Stimulated activated effector memory CD8-positive, alpha-beta T cell treated with anti-CD3 and anti-CD28 coated beads, Interleukin-12 subunit alpha, Interleukin-12 subunit beta, amount 100 ng/mL, for 72 hours (primary cell): ENCODE measurements at regions not wholly inside any gene's neighbourhood (a gene's known extent, or its start where the extent isn't known, plus 50 kb on each side); places are given as distances from the start of the nearest gene placed in this dataset.

Experiments used
- ATAC-seq: fragments of 150-1000 bp; cut with Tn5 transposase; 2 replicates; pipeline ENCODE4 v1.10.0; 2021
- DNase-seq, 2 donors: peaks; one replicate each; pipeline ENCODE4 v3.0.0; 2021 to 2022; ENCODE audit warnings: low spot score in 2 of 2
- H3K27ac Mint-ChIP-seq: one replicate; pipeline ENCODE4 v1.8.0; 2022; ENCODE audit warnings: mild to moderate bottlenecking, mixed read lengths
- H3K36me3 Mint-ChIP-seq: one replicate; pipeline ENCODE4 v1.8.0; 2022; ENCODE audit warnings: mild to moderate bottlenecking, mixed read lengths
- H3K4me1 Mint-ChIP-seq: one replicate; pipeline ENCODE4 v1.8.0; 2022; ENCODE audit warnings: mixed read lengths
- H3K4me3 Mint-ChIP-seq: one replicate; pipeline ENCODE4 v1.8.0; 2022; ENCODE audit warnings: mild to moderate bottlenecking, mixed read lengths
- H3K9me3 Mint-ChIP-seq: one replicate; pipeline ENCODE4 v1.8.0; 2022; ENCODE audit warnings: mixed read lengths

GRCh38 chr22:48456449-48456848 lies 1371.2 kb downstream of the BRD1 start:
- H3K27ac Mint-ChIP-seq: no peak overlapping the region
- no peaks in the 10 kb centered on the region for H3K36me3 Mint-ChIP-seq
- no peak overlapping the region for H3K4me3 Mint-ChIP-seq
- ATAC-seq (no peak), DNase-seq (no peak)
- no peaks in the 10 kb centered on the region for H3K4me1 Mint-ChIP-seq
- no peaks in the 10 kb centered on the region for H3K9me3 Mint-ChIP-seq

GRCh38 chr22:48453751-48454485 lies 1373.8 kb downstream of the BRD1 start:
- Mint-ChIP-seq H3K9me3 (no peaks in the 10 kb centered on the region), H3K27ac (no peak overlapping the region), H3K36me3 (peaks cover 6% of the 10 kb centered on the region), H3K4me1 (no peaks in the 10 kb centered on the region), H3K4me3 (no peak overlapping the region)
- no peak for ATAC-seq
- no peak for DNase-seq

GRCh38 chr22:48453171-48453570 lies 1374.5 kb downstream of the BRD1 start:
- peak; percentile 12 for ATAC-seq
- Mint-ChIP-seq H3K9me3 (no peaks in the 10 kb centered on the region), H3K27ac (no peak overlapping the region), H3K4me1 (no peaks in the 10 kb centered on the region), H3K36me3 (peaks cover 6% of the 10 kb centered on the region), H3K4me3 (no peak overlapping the region)
- no peak for DNase-seq

- ATAC-seq (no peak), DNase-seq (no peak)
- Mint-ChIP-seq H3K36me3 (peaks cover 6% of the 10 kb centered on the region), H3K4me3 (no peak overlapping the region), H3K4me1 (no peaks in the 10 kb centered on the region), H3K27ac (no peak overlapping the region), H3K9me3 (no peaks in the 10 kb centered on the region)
Measured at GRCh38 chr22:48452766-48453165, 1374.9 kb downstream of the BRD1 start.

- H3K27ac Mint-ChIP-seq: no peak overlapping the region
- no peaks in the 10 kb centered on the region for H3K4me1 Mint-ChIP-seq
- no peaks in the 10 kb centered on the region for H3K9me3 Mint-ChIP-seq
Measured at GRCh38 chr22:48451891-48452290, 1375.8 kb downstream of the BRD1 start.

GRCh38 chr22:48450188-48450825 lies 1377.4 kb downstream of the BRD1 start:
- H3K4me3 Mint-ChIP-seq: no peak overlapping the region
- DNase-seq (no peak), ATAC-seq (no peak)
- peaks cover 6% of the 10 kb centered on the region for H3K36me3 Mint-ChIP-seq
- no peak overlapping the region for H3K27ac Mint-ChIP-seq
- no peaks in the 10 kb centered on the region for H3K9me3 Mint-ChIP-seq
- no peaks in the 10 kb centered on the region for H3K4me1 Mint-ChIP-seq

More at GRCh38 chr22:48451891-48452290, 1375.8 kb downstream of the BRD1 start:
- H3K36me3 Mint-ChIP-seq: peaks cover 6% of the 10 kb centered on the region
- DNase-seq: no peak
- no peak for ATAC-seq
- H3K4me3 Mint-ChIP-seq: no peak overlapping the region

- Mint-ChIP-seq H3K36me3 (peaks cover 6% of the 10 kb centered on the region), H3K27ac (no peak overlapping the region), H3K4me1 (no peaks in the 10 kb centered on the region), H3K4me3 (no peak overlapping the region), H3K9me3 (no peaks in the 10 kb centered on the region)
- ATAC-seq (no peak), DNase-seq (no peak)
Measured at GRCh38 chr22:48449466-48450187, 1378.0 kb downstream of the BRD1 start.

- ATAC-seq (no peak), DNase-seq (no peak)
- H3K4me1 Mint-ChIP-seq: no peaks in the 10 kb centered on the region
- peaks cover 6% of the 10 kb centered on the region for H3K36me3 Mint-ChIP-seq
- H3K4me3 Mint-ChIP-seq: no peak overlapping the region
- no peaks in the 10 kb centered on the region for H3K9me3 Mint-ChIP-seq
- H3K27ac Mint-ChIP-seq: no peak overlapping the region
Measured at GRCh38 chr22:48448821-48449220, 1378.9 kb downstream of the BRD1 start.

- Mint-ChIP-seq H3K9me3 (no peaks in the 10 kb centered on the region), H3K27ac (no peak overlapping the region), H3K4me1 (no peaks in the 10 kb centered on the region), H3K36me3 (peaks cover 3% of the 10 kb centered on the region), H3K4me3 (no peak overlapping the region)
- no peak for ATAC-seq
- no peak for DNase-seq
Measured at GRCh38 chr22:48445113-48445827, 1382.4 kb downstream of the BRD1 start.

GRCh38 chr22:48444320-48445112 lies 1383.2 kb downstream of the BRD1 start:
- ATAC-seq (no peak), DNase-seq (no peak)
- Mint-ChIP-seq H3K9me3 (no peaks in the 10 kb centered on the region), H3K4me1 (no peaks in the 10 kb centered on the region), H3K4me3 (no peak overlapping the region), H3K36me3 (no peaks in the 10 kb centered on the region), H3K27ac (no peak overlapping the region)

- no peak overlapping the region for H3K4me3 Mint-ChIP-seq
- H3K27ac Mint-ChIP-seq: no peak overlapping the region
- no peaks in the 10 kb centered on the region for H3K36me3 Mint-ChIP-seq
- no peaks in the 10 kb centered on the region for H3K4me1 Mint-ChIP-seq
- no peaks in the 10 kb centered on the region for H3K9me3 Mint-ChIP-seq
- DNase-seq: no peak
- no peak for ATAC-seq
Measured at GRCh38 chr22:48443680-48444079, 1384.0 kb downstream of the BRD1 start.

- DNase-seq (no peak), ATAC-seq (no peak)
- Mint-ChIP-seq H3K9me3 (no peaks in the 10 kb centered on the region), H3K4me3 (no peak overlapping the region), H3K36me3 (no peaks in the 10 kb centered on the region), H3K27ac (no peak overlapping the region), H3K4me1 (no peaks in the 10 kb centered on the region)
Measured at GRCh38 chr22:48442663-48443062, 1385.0 kb downstream of the BRD1 start.

- no peaks in the 10 kb centered on the region for H3K36me3 Mint-ChIP-seq
Measured at GRCh38 chr22:48441553-48441850, 1386.2 kb downstream of the BRD1 start.

GRCh38 chr22:48440673-48441552 lies 1386.8 kb downstream of the BRD1 start:
- no peak for ATAC-seq
- no peaks in the 10 kb centered on the region for H3K36me3 Mint-ChIP-seq
- no peaks in the 10 kb centered on the region for H3K4me1 Mint-ChIP-seq

More at GRCh38 chr22:48441553-48441850, 1386.2 kb downstream of the BRD1 start:
- ATAC-seq: no peak
- Mint-ChIP-seq H3K4me3 (no peak overlapping the region), H3K4me1 (no peaks in the 10 kb centered on the region), H3K27ac (no peak overlapping the region), H3K9me3 (no peaks in the 10 kb centered on the region)
- DNase-seq: no peak

More at GRCh38 chr22:48440673-48441552, 1386.8 kb downstream of the BRD1 start:
- Mint-ChIP-seq H3K9me3 (no peaks in the 10 kb centered on the region), H3K4me3 (no peak overlapping the region), H3K27ac (peak overlapping the region; percentile 30)
- no peak for DNase-seq
